ENCODE measurements at regions not wholly inside any gene's neighbourhood (a gene's known extent, or its start where the extent isn't known, plus 50 kb on each side); places are given as distances from the start of the nearest gene placed in this dataset.
A peak's percentile ranks its signal among the peaks of the same experiment; 100 is the strongest.

DNA sequence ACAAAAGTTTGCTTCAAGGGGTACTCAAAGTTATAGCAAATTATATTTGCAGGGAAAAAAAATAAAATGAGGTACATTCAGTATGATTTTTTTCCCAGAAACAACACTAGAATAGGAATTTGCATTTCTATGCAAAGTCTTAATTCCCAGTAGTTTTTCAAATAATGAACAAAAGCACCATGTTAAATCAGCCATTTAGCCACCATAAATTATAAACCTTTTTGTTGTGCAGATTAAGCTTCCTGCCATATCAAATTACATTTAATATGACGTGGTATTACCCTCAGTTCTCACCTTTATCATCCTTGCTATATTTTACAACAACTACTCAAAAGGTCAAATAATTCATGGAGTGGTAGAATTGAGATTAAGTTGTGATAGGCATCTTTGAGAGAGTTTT, 136.6 kb upstream of the FRY start:
- Histone ChIP-seq H3K36me3 (ENCODE audit: control insufficient read depth, insufficient read depth, low read length) (no peaks in the 10 kb centered on the region), H3K4me1 (ENCODE audit: control insufficient read depth, insufficient read depth, low read length) (peaks cover 3% of the 10 kb centered on the region; the same call in 1 of the 2 replicates), H3K9ac (ENCODE audit: low read depth, low read length) (no peak overlapping the region), H3K27me3 (ENCODE audit: control insufficient read depth, insufficient read depth, low read length) (no peaks in the 10 kb centered on the region), H3K9me3 (ENCODE audit: control insufficient read depth, insufficient read depth, low read length) (no peaks in the 10 kb centered on the region), H3K4me3 (ENCODE audit: low read depth, low read length) (no peak overlapping the region), H3K27ac (ENCODE audit: low read depth, low read length) (no peak overlapping the region)

DNA sequence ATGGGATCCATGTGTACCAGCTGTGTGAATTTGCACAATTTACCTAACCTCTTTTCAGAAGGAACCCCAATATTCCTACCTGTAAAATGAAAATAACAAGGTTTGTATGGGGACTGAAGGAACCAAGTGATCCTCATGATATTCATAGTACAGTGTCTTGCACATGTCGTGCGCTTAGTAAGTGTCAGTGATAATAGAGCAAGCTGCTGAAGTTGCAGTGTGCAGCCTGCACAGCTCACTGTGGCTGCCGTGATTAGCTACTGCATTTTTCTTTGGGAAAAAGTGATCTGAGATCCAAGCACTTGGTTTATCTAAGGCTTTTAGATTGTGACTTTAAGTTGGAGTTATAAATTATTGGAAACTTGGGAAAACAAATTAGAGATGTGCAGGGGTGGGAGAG, 135.9 kb upstream of the FRY start:
- Histone ChIP-seq H3K4me3 (ENCODE audit: low read depth, low read length) (no peak overlapping the region), H3K9me3 (ENCODE audit: control insufficient read depth, insufficient read depth, low read length) (no peaks in the 10 kb centered on the region), H3K36me3 (ENCODE audit: control insufficient read depth, insufficient read depth, low read length) (no peaks in the 10 kb centered on the region), H3K27me3 (ENCODE audit: control insufficient read depth, insufficient read depth, low read length) (no peaks in the 10 kb centered on the region), H3K9ac (ENCODE audit: low read depth, low read length) (no peak overlapping the region), H3K4me1 (ENCODE audit: control insufficient read depth, insufficient read depth, low read length) (peaks cover 3% of the 10 kb centered on the region; the same call in 1 of the 2 replicates), H3K27ac (ENCODE audit: low read depth, low read length) (no peak overlapping the region)

DNA sequence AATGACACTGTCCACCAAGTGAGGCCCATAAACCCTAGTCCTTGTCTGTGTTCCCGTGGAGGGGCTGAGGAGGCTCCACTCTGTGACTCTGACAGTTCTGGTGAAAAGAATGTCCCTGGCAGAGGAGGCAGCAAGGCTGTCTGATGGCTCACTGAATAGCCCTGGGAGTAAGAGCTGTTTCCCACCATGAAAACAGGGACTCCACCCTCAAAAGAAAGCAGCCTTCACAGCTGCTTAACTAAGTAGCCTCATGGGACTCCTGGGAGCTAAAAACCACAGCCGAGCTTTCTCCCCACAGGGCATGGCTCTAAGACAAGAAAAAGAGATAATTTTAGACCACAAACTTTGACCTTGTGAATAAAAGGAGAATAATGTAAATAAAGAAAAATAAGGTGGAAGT, 135.1 kb upstream of the FRY start:
- Histone ChIP-seq H3K27me3 (ENCODE audit: control insufficient read depth, insufficient read depth, low read length) (no peaks in the 10 kb centered on the region), H3K9ac (ENCODE audit: low read depth, low read length) (no peak overlapping the region), H3K27ac (ENCODE audit: low read depth, low read length) (no peak overlapping the region), H3K4me1 (ENCODE audit: control insufficient read depth, insufficient read depth, low read length) (peaks cover 3% of the 10 kb centered on the region; the same call in 1 of the 2 replicates), H3K36me3 (ENCODE audit: control insufficient read depth, insufficient read depth, low read length) (no peaks in the 10 kb centered on the region), H3K4me3 (ENCODE audit: low read depth, low read length) (no peak overlapping the region), H3K9me3 (ENCODE audit: control insufficient read depth, insufficient read depth, low read length) (no peaks in the 10 kb centered on the region)

DNA sequence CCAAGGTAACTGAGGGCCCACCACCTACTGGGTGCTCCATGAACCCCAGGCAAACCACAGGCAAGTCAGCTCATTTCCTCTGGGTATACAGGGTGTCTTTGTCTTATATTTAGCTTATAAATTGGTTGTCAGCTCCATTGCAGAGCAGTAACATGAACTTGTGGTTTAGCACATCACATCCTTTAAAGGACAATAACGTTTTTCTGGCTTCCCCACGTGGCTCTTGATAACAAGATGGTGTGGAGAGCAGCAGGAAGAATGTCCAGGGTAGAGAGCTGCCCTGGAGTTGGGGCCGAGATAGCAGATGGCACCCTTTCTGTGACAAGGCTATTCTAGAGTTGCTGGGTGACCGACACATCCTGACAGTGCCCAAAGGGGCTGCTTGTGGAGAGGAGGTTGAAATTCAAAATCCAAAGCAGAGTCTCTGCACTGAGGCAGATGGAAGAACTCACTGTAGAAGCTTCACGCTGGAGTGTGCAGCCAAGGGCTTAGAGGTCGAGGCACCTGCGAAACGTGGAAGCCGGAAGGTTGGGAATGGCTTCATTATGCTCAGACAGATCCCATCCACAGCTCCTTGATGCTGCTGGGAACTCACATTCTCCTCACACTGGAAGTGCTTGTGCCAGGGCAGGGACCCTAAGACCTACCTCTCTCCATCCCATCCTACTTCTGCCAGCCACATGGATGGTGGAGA, 133.0 kb upstream of the FRY start:
- no peaks in the 10 kb centered on the region for H3K36me3 ChIP-seq (ENCODE audit: control insufficient read depth, insufficient read depth, low read length)
- H3K9me3 ChIP-seq (ENCODE audit: control insufficient read depth, insufficient read depth, low read length), result no peaks in the 10 kb centered on the region
- H3K27me3 ChIP-seq (ENCODE audit: control insufficient read depth, insufficient read depth, low read length), result no peaks in the 10 kb centered on the region
- H3K27ac ChIP-seq (ENCODE audit: low read depth, low read length), result no peak overlapping the region
- H3K4me1 ChIP-seq (ENCODE audit: control insufficient read depth, insufficient read depth, low read length), result peaks cover 3% of the 10 kb centered on the region; the same call in 1 of the 2 replicates
- no peak overlapping the region for H3K9ac ChIP-seq (ENCODE audit: low read depth, low read length)
- H3K4me3 ChIP-seq (ENCODE audit: low read depth, low read length), result no peak overlapping the region

DNA sequence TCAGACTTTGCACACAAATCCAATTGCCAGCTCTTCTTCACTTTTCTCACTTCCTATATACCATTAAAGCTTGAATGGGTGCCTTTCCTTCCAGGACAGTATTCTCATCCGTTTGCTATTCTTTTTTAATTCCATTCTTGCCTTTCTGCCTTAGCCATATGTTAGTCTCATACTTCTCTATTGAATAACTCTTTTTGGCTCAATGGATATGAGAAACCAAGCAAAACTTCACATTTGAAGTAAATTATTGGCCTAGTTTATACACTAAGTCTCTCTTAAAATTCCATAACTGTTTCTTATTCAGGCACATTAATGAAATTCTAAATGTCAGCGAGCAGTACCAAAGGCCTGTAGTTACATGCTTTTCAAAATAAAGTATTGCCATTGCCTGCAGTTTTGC, 129.6 kb upstream of the FRY start:
- no peak overlapping the region for H3K27ac ChIP-seq (ENCODE audit: low read depth, low read length)
- H3K9me3 ChIP-seq (ENCODE audit: control insufficient read depth, insufficient read depth, low read length), result no peaks in the 10 kb centered on the region
- no peak overlapping the region for H3K9ac ChIP-seq (ENCODE audit: low read depth, low read length)
- no peak overlapping the region for H3K4me3 ChIP-seq (ENCODE audit: low read depth, low read length)
- H3K27me3 ChIP-seq (ENCODE audit: control insufficient read depth, insufficient read depth, low read length), result no peaks in the 10 kb centered on the region
- no peaks in the 10 kb centered on the region for H3K36me3 ChIP-seq (ENCODE audit: control insufficient read depth, insufficient read depth, low read length)
- peaks cover 19% of the 10 kb centered on the region for H3K4me1 ChIP-seq (ENCODE audit: control insufficient read depth, insufficient read depth, low read length)

DNA sequence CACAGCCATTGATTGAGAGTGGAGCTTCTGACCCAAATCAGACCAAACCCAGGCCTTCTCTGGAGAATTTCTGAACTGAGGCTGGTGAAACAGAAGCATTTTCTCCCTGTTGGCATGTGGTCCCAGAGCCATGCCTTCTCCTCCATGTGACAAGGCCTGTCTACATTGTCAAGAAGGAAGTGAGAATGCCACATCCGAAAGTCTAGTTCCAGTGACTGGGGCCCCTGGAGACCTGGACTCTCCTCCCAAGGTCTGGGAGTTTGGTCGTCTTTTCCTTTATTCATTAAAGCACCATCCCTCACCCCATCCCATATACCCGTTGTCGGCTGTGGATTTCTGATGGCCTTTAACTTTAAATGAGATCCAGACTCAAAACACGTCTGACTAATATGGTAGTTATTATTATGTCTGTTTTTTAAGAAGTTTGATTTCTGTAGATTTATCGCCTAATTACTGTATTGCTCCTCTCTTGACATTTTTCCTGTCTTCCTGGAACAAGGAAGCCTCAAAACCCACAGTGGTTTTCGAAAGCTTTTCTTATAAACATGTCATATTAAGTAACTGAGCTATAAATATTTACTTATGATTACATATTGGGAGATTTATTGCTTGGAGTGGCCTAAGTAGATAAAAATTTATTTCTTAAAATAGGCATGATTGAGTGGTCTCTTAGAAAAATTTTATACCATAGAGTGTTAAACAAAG, 128.3 kb upstream of the FRY start:
- Histone ChIP-seq H3K27me3 (ENCODE audit: control insufficient read depth, insufficient read depth, low read length) (no peaks in the 10 kb centered on the region), H3K4me1 (ENCODE audit: control insufficient read depth, insufficient read depth, low read length) (peaks cover 19% of the 10 kb centered on the region), H3K27ac (ENCODE audit: low read depth, low read length) (no peak overlapping the region), H3K9me3 (ENCODE audit: control insufficient read depth, insufficient read depth, low read length) (no peaks in the 10 kb centered on the region), H3K36me3 (ENCODE audit: control insufficient read depth, insufficient read depth, low read length) (no peaks in the 10 kb centered on the region), H3K9ac (ENCODE audit: low read depth, low read length) (no peak overlapping the region), H3K4me3 (ENCODE audit: low read depth, low read length) (no peak overlapping the region)

DNA sequence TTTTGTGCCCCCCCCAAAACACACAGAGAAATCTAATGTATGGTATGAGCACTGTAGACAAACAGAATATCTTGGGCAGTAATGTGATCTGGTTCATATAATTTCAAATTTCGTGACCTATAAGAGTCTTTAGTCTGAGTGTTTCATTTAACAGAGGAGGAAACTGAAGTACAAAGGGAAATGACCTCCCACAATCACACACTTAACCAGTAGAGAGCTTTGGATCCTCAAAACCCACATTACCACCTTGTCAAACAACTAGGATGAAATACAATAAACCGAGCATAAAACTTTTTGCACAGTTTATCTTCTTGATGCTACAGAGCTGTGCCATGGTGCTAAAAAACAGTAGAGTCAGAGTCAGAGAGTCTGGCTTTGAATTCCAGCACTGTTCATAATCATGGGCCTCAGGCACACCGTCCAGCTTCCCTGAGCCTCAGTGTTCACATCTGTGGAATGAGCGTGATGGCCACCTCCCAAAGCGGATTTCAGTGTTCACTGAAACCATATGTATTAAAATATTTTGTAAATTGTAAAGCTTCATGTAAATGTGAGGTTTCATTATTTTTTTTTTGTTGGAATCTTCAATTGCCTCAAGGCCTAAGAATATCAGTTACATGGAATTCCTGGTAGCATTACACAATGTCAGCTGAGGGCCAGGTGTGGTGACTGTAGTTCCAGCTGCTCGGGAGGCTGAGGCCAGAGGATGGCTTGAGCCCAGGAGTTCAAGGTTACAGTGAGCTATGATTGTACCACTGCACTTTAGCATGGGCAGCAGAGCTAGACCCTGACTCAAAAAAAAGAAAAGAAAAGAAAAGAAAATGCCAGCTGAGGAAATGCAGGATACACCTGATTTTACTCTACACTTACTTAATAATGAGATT, 126.4 kb upstream of the FRY start:
- no peaks in the 10 kb centered on the region for H3K36me3 ChIP-seq (ENCODE audit: control insufficient read depth, insufficient read depth, low read length)
- peaks cover 25% of the 10 kb centered on the region for H3K4me1 ChIP-seq (ENCODE audit: control insufficient read depth, insufficient read depth, low read length)
- H3K27me3 ChIP-seq (ENCODE audit: control insufficient read depth, insufficient read depth, low read length), result no peaks in the 10 kb centered on the region
- H3K9me3 ChIP-seq (ENCODE audit: control insufficient read depth, insufficient read depth, low read length), result no peaks in the 10 kb centered on the region
- no peak overlapping the region for H3K9ac ChIP-seq (ENCODE audit: low read depth, low read length)
- no peak overlapping the region for H3K4me3 ChIP-seq (ENCODE audit: low read depth, low read length)
- no peak overlapping the region for H3K27ac ChIP-seq (ENCODE audit: low read depth, low read length)

DNA sequence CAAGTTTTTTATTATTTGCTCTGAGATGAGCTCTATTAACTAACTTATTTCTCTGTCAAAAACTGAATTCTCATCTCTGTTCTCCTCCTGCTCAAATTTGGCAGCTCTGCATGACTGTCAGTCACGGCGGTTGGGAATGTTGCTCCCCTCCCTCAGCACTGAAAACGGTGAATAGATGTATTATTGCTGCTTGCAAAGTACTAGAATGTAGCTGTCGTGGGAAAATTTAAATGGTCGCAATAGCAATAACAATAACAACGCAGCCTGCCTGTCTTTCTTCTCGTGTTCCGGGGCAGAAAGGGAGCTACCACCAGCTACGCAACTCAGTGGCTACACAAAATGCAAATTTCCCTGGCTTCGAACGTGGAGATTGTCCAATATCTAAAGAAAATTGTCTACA, 125.6 kb upstream of the FRY start:
- Histone ChIP-seq H3K27ac (ENCODE audit: low read depth, low read length) (no peak overlapping the region), H3K4me1 (ENCODE audit: control insufficient read depth, insufficient read depth, low read length) (peaks cover 25% of the 10 kb centered on the region), H3K27me3 (ENCODE audit: control insufficient read depth, insufficient read depth, low read length) (no peaks in the 10 kb centered on the region), H3K4me3 (ENCODE audit: low read depth, low read length) (peak overlapping the region; percentile 1; the same call in 1 of the 2 replicates), H3K36me3 (ENCODE audit: control insufficient read depth, insufficient read depth, low read length) (no peaks in the 10 kb centered on the region), H3K9me3 (ENCODE audit: control insufficient read depth, insufficient read depth, low read length) (no peaks in the 10 kb centered on the region), H3K9ac (ENCODE audit: low read depth, low read length) (no peak overlapping the region; the same call in 1 of the 2 replicates)

DNA sequence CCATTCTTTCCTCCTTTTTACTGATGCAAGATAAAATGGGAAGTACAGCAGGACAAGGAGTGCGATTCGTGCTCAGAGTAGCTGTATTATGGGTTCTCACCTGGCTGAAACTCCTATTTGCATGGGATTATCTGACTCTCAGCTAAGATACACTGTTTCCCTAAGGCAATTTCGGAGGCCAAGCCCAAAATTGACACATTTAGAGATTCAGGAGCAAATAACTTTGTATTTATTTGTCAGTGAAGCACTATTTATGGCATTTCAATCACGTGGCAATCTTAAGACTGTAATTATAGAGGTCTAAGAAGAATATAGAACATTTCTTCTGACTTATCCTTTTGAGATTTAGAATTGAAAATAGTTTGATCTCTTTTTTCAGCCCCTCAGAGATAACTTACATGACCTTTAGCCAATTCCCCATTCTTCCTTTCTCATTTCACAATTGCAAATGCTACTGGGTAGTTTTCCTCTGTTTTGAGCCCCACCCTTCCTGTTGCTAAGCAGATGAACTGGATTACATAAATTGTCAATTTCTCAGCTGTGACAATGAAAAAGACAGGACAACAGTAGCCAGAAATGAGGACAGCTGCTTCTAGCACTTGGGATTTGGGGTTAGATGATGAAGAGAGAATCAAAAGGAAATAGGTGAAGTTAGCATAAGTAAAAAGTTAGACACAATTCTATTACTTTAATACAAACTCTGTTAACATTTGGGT, 122.7 kb upstream of the FRY start:
- H3K27me3 ChIP-seq (ENCODE audit: control insufficient read depth, insufficient read depth, low read length), result no peaks in the 10 kb centered on the region
- no peaks in the 10 kb centered on the region for H3K36me3 ChIP-seq (ENCODE audit: control insufficient read depth, insufficient read depth, low read length)
- no peak overlapping the region for H3K27ac ChIP-seq (ENCODE audit: low read depth, low read length)
- no peak overlapping the region for H3K4me3 ChIP-seq (ENCODE audit: low read depth, low read length)
- no peaks in the 10 kb centered on the region for H3K9me3 ChIP-seq (ENCODE audit: control insufficient read depth, insufficient read depth, low read length)
- H3K9ac ChIP-seq (ENCODE audit: low read depth, low read length), result no peak overlapping the region
- H3K4me1 ChIP-seq (ENCODE audit: control insufficient read depth, insufficient read depth, low read length), result peaks cover 24% of the 10 kb centered on the region

DNA sequence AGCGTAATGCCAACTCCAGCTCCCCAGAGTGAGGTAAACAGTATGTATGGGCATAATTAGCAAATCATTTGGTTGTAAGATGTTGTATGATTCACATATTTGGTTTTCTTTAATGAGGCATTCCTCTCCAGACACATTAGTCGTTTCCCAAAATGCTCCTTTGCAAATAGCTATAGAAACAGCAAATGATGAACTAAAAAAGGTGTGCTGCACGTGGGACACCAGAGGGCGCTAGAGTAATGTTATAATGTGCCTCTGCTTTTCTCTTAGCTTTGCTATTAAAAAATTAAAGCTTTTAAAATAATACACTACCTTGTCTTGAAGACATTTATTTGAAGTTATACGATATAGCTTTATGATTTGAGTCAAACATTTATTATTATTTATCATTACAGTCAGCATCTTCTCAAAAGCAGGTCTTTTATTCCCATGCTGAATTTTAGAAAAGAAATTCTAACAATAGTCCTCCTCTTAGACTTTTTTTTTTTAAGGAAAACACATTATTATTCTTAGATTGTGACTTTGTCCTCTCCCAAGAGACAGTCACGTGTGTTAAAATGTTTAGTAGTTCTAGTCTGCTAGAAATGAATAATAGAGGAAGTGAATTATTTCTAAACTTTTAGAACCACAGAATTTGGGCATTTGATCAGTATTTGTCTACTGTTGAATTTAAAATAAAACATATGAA, 121.6 kb upstream of the FRY start:
- no peak overlapping the region; the same call in 1 of the 2 replicates for H3K9ac ChIP-seq (ENCODE audit: low read depth, low read length)
- H3K4me1 ChIP-seq (ENCODE audit: control insufficient read depth, insufficient read depth, low read length), result peaks cover 19% of the 10 kb centered on the region
- no peak overlapping the region for H3K4me3 ChIP-seq (ENCODE audit: low read depth, low read length)
- no peaks in the 10 kb centered on the region for H3K27me3 ChIP-seq (ENCODE audit: control insufficient read depth, insufficient read depth, low read length)
- H3K9me3 ChIP-seq (ENCODE audit: control insufficient read depth, insufficient read depth, low read length), result no peaks in the 10 kb centered on the region
- no peak overlapping the region for H3K27ac ChIP-seq (ENCODE audit: low read depth, low read length)
- H3K36me3 ChIP-seq (ENCODE audit: control insufficient read depth, insufficient read depth, low read length), result no peaks in the 10 kb centered on the region

Data from HUES48 (cell line).